H9 (cell line): ENCODE measurements at regions not wholly inside any gene's neighbourhood (a gene's known extent, or its start where the extent isn't known, plus 50 kb on each side); places are given as distances from the start of the nearest gene placed in this dataset.
"Not testable (repeated sequence)": the region's sequence is repeated elsewhere in the genome, so short reads cannot be mapped to it uniquely, and the experiment has no call there.

Experiments
- DNase-seq: peaks from one replicate; pipeline ENCODE4 v3.0.0-alpha.2; 2017
- H2AFZ ChIP-seq: one replicate; pipeline ENCODE4 v1.6.1; 2013; ENCODE audit warnings: mild to moderate bottlenecking, low read length, control low read depth, moderate library complexity
- H2AK5ac ChIP-seq: 2 replicates; pipeline ENCODE4 v1.6.1; 2013; ENCODE audit warnings: low read length, control low read depth, mixed read lengths; ENCODE audit not compliant: insufficient read length
- H2BK120ac ChIP-seq: one replicate; pipeline ENCODE4 v1.6.1; 2013; ENCODE audit warnings: low read depth, mild to moderate bottlenecking, low read length, control low read depth, inconsistent platforms; ENCODE audit not compliant: poor library complexity, severe bottlenecking
- H2BK12ac ChIP-seq: 2 replicates; pipeline ENCODE4 v1.6.1; 2013; ENCODE audit warnings: low read length, control low read depth, mixed read lengths, low read depth; ENCODE audit not compliant: insufficient read length
- H2BK15ac ChIP-seq: 2 replicates; pipeline ENCODE4 v1.6.1; 2013; ENCODE audit warnings: low read depth, low read length, control low read depth
- H2BK20ac ChIP-seq: one replicate; pipeline ENCODE4 v1.6.1; 2013; ENCODE audit warnings: low read depth, mild to moderate bottlenecking, low read length, control low read depth, inconsistent platforms; ENCODE audit not compliant: poor library complexity, severe bottlenecking
- H2BK5ac ChIP-seq: 2 replicates; pipeline ENCODE4 v1.6.1; 2013; ENCODE audit warnings: low read length, control low read depth, mixed read lengths; ENCODE audit not compliant: insufficient read length
- H3K14ac ChIP-seq: 2 replicates; pipeline ENCODE4 v1.6.1; 2013; ENCODE audit warnings: low read length, control low read depth; ENCODE audit not compliant: insufficient read depth
- H3K18ac ChIP-seq: 2 replicates; pipeline ENCODE4 v1.6.1; 2013; ENCODE audit warnings: low read depth, mild to moderate bottlenecking, mixed read lengths, low read length, control low read depth; ENCODE audit not compliant: insufficient read length
- H3K23ac ChIP-seq: 2 replicates; pipeline ENCODE4 v1.6.1; 2013; ENCODE audit warnings: low read length, control low read depth, mixed read lengths, low read depth; ENCODE audit not compliant: insufficient read length
- H3K23me2 ChIP-seq: 2 replicates; pipeline ENCODE4 v1.6.1; 2013; ENCODE audit warnings: low read depth, mild to moderate bottlenecking, mixed read lengths, low read length, control low read depth; ENCODE audit not compliant: insufficient read length, poor library complexity, severe bottlenecking
- H3K27ac ChIP-seq: 2 replicates; pipeline ENCODE4 v1.5.1; 2013; ENCODE audit warnings: low read length, control low read depth, mixed read lengths, low read depth; ENCODE audit not compliant: insufficient read length
- H3K27me3 ChIP-seq: 2 replicates; pipeline ENCODE4 v1.6.1; 2013; ENCODE audit warnings: low read length, control low read depth, inconsistent platforms; ENCODE audit not compliant: insufficient read depth
- H3K4ac ChIP-seq: 2 replicates; pipeline ENCODE4 v1.6.1; 2013; ENCODE audit warnings: low read depth, mild to moderate bottlenecking, control low read depth, inconsistent platforms, low read length, moderate library complexity
- H3K4me1 ChIP-seq: 2 replicates; pipeline ENCODE4 v1.6.1; 2013; ENCODE audit warnings: low read length, control low read depth, inconsistent platforms; ENCODE audit not compliant: insufficient read depth
- H3K4me2 ChIP-seq: 2 replicates; pipeline ENCODE4 v1.6.1; 2013; ENCODE audit warnings: low read length, control low read depth, mixed read lengths; ENCODE audit not compliant: insufficient read length, insufficient read depth
- H3K56ac ChIP-seq: 2 replicates; pipeline ENCODE4 v1.6.1; 2013; ENCODE audit warnings: low read depth, mild to moderate bottlenecking, mixed read lengths, low read length, control low read depth; ENCODE audit not compliant: insufficient read length
- H3K79me1 ChIP-seq: 2 replicates; pipeline ENCODE4 v1.6.1; 2013; ENCODE audit warnings: low read depth, mild to moderate bottlenecking, moderate library complexity, low read length, control low read depth, inconsistent platforms; ENCODE audit not compliant: insufficient read depth, poor library complexity, severe bottlenecking
- H3K79me2 ChIP-seq: 2 replicates; pipeline ENCODE4 v1.6.1; 2013; ENCODE audit warnings: low read length, control low read depth, inconsistent platforms; ENCODE audit not compliant: insufficient read depth
- H3K9ac ChIP-seq: 2 replicates; pipeline ENCODE4 v1.6.1; 2013; ENCODE audit warnings: low read length, control low read depth, mixed read lengths; ENCODE audit not compliant: insufficient read length; ENCODE audit errors: extremely low read depth
- H3K9me3 ChIP-seq: one replicate; pipeline ENCODE4 v1.6.1; 2013; ENCODE audit warnings: low read depth, low read length, inconsistent platforms; ENCODE audit not compliant: control insufficient read depth
- H3T11ph ChIP-seq: one replicate; pipeline ENCODE4 v1.6.1; 2013; ENCODE audit warnings: mild to moderate bottlenecking, low read length, control low read depth, inconsistent platforms
- H4K20me1 ChIP-seq: one replicate; pipeline ENCODE4 v1.6.1; 2013; ENCODE audit not compliant: control insufficient read depth, insufficient read length, insufficient read depth
- H4K5ac ChIP-seq: 2 replicates; pipeline ENCODE4 v1.6.1; 2013; ENCODE audit warnings: low read depth, mild to moderate bottlenecking, mixed read lengths, low read length, control low read depth; ENCODE audit not compliant: insufficient read length
- H4K8ac ChIP-seq: replicated peaks from 2 replicates; pipeline ENCODE4 v1.6.1; 2013; ENCODE audit warnings: low read length, control low read depth, mixed read lengths, low read depth; ENCODE audit not compliant: insufficient read length
- H4K91ac ChIP-seq: 2 replicates; pipeline ENCODE4 v1.6.1; 2013; ENCODE audit warnings: low read depth, mild to moderate bottlenecking, moderate library complexity, mixed read lengths, low read length, control low read depth; ENCODE audit not compliant: insufficient read length
- H3K27ac Mint-ChIP-seq, 3 experiments: 2 replicates in 2 of 3; 3 replicates in 1 of 3; pipeline ENCODE4 v1.8.0; 2020 to 2021; ENCODE audit warnings: mixed read lengths in 3 of 3, mild to moderate bottlenecking in 1 of 3, moderate library complexity in 1 of 3
- H3K27me3 Mint-ChIP-seq: 2 replicates; pipeline ENCODE4 v1.8.0; 2021; ENCODE audit warnings: low read depth, mild to moderate bottlenecking, moderate library complexity, mixed read lengths
- H3K36me3 Mint-ChIP-seq, 3 experiments: 2 replicates in 2 of 3; 3 replicates in 1 of 3; pipeline ENCODE4 v1.8.0; 2020 to 2021; ENCODE audit warnings: low read depth in 3 of 3, mixed read lengths in 3 of 3; ENCODE audit not compliant: insufficient read depth in 1 of 3
- H3K4me1 Mint-ChIP-seq, 2 experiments: 2 replicates each; pipeline ENCODE4 v1.8.0; 2020; ENCODE audit warnings: mixed read lengths in 2 of 2
- H3K4me3 Mint-ChIP-seq, 2 experiments: 2 replicates in 1 of 2; 3 replicates in 1 of 2; pipeline ENCODE4 v1.8.0; 2020 to 2021; ENCODE audit warnings: mild to moderate bottlenecking in 2 of 2, mixed read lengths in 2 of 2, moderate library complexity in 1 of 2
- H3K9me3 Mint-ChIP-seq, 2 experiments: 2 replicates in 1 of 2; 3 replicates in 1 of 2; pipeline ENCODE4 v1.8.0; 2020; ENCODE audit warnings: mild to moderate bottlenecking in 2 of 2, mixed read lengths in 2 of 2, moderate library complexity in 1 of 2
- CTCF ChIP-seq: fragments of 200-600 bp; sonication (generic); conservative IDR thresholded peaks from 3 replicates; pipeline ENCODE4 v1.8.0; 2021; ENCODE audit warnings: antibody characterized with exemption, mild to moderate bottlenecking
- WGBS: extraction: QIAGEN DNeasy Blood & Tissue Kit; methylation state at CpG from one replicate; pipeline ENCODE4 v1.1.7; 2013; ENCODE audit warnings: missing lambda C conversion rate, low lambda C conversion rate, mixed read lengths; ENCODE audit not compliant: insufficient read length; ENCODE audit errors: extremely low coverage; 5-methylcytosine and 5-hydroxymethylcytosine counted together

GRCh38 chr5:52077941-52078815, 694.9 kb downstream of the ISL1 start:
- no peak overlapping the region for H3K14ac ChIP-seq
- H2AK5ac ChIP-seq, result no peak overlapping the region
- no peak overlapping the region for H4K91ac ChIP-seq
- no peaks in the 10 kb centered on the region for H3K4me1 ChIP-seq
- H4K8ac ChIP-seq, result no peak overlapping the region
- H3K27ac Mint-ChIP-seq, result no peak overlapping the region; a peak in 1 of 7 replicates
- H3K9me3 Mint-ChIP-seq, result peaks cover 0 to 4% of the 10 kb centered on the region in 2 experiments; a peak in 3 of 5 replicates
- DNase-seq, result peak; percentile 36
- H3K36me3 Mint-ChIP-seq, result peaks cover 0 to 8% (median 6%) of the 10 kb centered on the region in 3 experiments; a peak in 4 of 7 replicates
- no peaks in the 10 kb centered on the region for H3K27me3 ChIP-seq
- H3K79me2 ChIP-seq, result no peaks in the 10 kb centered on the region
- no peak overlapping the region for H3K27ac ChIP-seq
- no peak overlapping the region for H2BK20ac ChIP-seq
- H3K9me3 ChIP-seq, result no peaks in the 10 kb centered on the region
- H2BK15ac ChIP-seq, result no peak overlapping the region
- H3K18ac ChIP-seq, result no peak overlapping the region
- no CpG with 5 or more reads among the region's 5 CpGs for WGBS
- H2BK5ac ChIP-seq, result no peak overlapping the region
- H3K56ac ChIP-seq, result no peak overlapping the region
- H3K4me1 Mint-ChIP-seq, result peaks cover 19 to 21% of the 10 kb centered on the region in 2 experiments
- H3K79me1 ChIP-seq, result no peaks in the 10 kb centered on the region
- H3T11ph ChIP-seq, result no peak overlapping the region
- no peak overlapping the region for H4K5ac ChIP-seq
- H2AFZ ChIP-seq, result no peak overlapping the region
- H3K23ac ChIP-seq, result no peak overlapping the region
- H3K23me2 ChIP-seq, result no peaks in the 10 kb centered on the region
- H3K4me3 Mint-ChIP-seq, result no peak overlapping the region
- H4K20me1 ChIP-seq, result no peaks in the 10 kb centered on the region
- H2BK12ac ChIP-seq, result no peak overlapping the region
- H3K9ac ChIP-seq, result no peak overlapping the region
- no peak overlapping the region for H2BK120ac ChIP-seq
- peaks cover 14% of the 10 kb centered on the region; the same call in 1 of the 2 replicates for H3K27me3 Mint-ChIP-seq
- no peak overlapping the region for H3K4ac ChIP-seq
- no peak overlapping the region for H3K4me2 ChIP-seq
- no peak for TF ChIP-seq CTCF

- not testable (repeated sequence) for DNase-seq, H3K4ac ChIP-seq, H3K4me3 Mint-ChIP-seq, H3K4me2 ChIP-seq, H3K56ac ChIP-seq, H2BK5ac ChIP-seq, H3K14ac ChIP-seq, H3K27ac Mint-ChIP-seq, H3K4me1 ChIP-seq, H2AFZ ChIP-seq, H2BK120ac ChIP-seq, H3K4me1 Mint-ChIP-seq, H3K18ac ChIP-seq, H2BK15ac ChIP-seq, H3K9me3 ChIP-seq, H4K20me1 ChIP-seq, H2AK5ac ChIP-seq, H4K91ac ChIP-seq, H3K23me2 ChIP-seq, H3K23ac ChIP-seq, H3K27ac ChIP-seq, H3K79me2 ChIP-seq, H4K8ac ChIP-seq, H3K27me3 ChIP-seq, H3K9ac ChIP-seq, H3T11ph ChIP-seq, H4K5ac ChIP-seq, H2BK20ac ChIP-seq, H3K79me1 ChIP-seq, H3K27me3 Mint-ChIP-seq, H2BK12ac ChIP-seq
- WGBS, result no CpG with 5 or more reads among the region's 5 CpGs
- Mint-ChIP-seq H3K9me3 (peaks cover 27 to 29% of the 10 kb centered on the region in 2 experiments), H3K36me3 (peaks cover 13 to 17% (median 16%) of the 10 kb centered on the region in 3 experiments)
These were observed 685.4 kb upstream of the ITGA1 start for GRCh38 chr5:52102311-52102710.
